ENCODE measurements at regions not wholly inside any gene's neighbourhood (a gene's known extent, or its start where the extent isn't known, plus 50 kb on each side); places are given as distances from the start of the nearest gene placed in this dataset.
"Not testable (repeated sequence)": the region's sequence is repeated elsewhere in the genome, so short reads cannot be mapped to it uniquely, and the experiment has no call there.

DNA sequence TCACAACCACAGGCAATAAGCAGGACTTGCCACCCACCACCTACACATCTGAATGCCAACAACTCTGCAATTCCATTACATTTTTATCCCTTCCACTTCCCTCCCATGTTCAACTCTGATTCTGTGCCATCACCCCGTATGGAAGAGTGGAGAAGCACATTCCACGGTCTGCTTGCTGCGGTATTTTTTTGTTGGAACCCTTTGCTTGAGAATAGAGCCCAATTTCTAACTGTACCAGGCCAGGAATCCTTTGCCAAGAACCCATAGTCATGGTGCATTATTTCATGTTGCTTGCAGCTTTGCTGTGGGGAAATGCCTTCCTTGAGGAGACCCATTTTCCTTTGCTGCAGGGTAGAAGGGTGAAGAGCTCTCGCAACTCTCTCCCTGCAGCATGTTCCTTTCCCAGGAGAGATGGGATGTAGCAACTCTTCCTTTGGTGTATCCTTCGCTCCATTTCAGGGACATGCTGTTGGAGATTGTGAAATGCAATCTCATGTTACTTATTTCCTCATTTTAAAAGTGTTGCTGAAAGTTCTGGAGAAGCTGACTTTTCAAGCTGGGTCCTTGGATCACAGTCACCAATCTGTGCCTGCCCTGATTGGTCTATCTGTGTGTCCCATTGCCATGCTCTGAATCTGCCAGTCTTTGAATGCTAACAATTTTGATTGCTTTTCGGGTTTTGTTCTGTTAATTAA lies 69.8 kb upstream of the STARD13 start:
- Mint-ChIP-seq H3K4me3 (no peak overlapping the region), H3K36me3 (ENCODE audit: low read depth) (no peaks in the 10 kb centered on the region), H3K9me3 (ENCODE audit: low read depth) (peaks cover 2% of the 10 kb centered on the region), H3K27ac (no peak overlapping the region), H3K4me1 (peaks cover 2% of the 10 kb centered on the region), H3K27me3 (peaks cover 39% of the 10 kb centered on the region)
- ATAC-seq, result no peak
- POLR2A ChIA-PET, result interaction anchor here (0.6 kb wide), 1 partner anchor 42 kb away, joined by 4 read pairs; no protein-coding TSS in a partner anchor
- CTCF ChIA-PET, result interaction anchor here (0.8 to 1.3 kb wide), 2 partner anchors 13 to 19 kb away, joined by 3 read pairs; no protein-coding TSS in a partner anchor
- intact Hi-C loops (cut with DNase I, micrococcal nuclease), result no loop called here
- DNase-seq, result no peak

DNA sequence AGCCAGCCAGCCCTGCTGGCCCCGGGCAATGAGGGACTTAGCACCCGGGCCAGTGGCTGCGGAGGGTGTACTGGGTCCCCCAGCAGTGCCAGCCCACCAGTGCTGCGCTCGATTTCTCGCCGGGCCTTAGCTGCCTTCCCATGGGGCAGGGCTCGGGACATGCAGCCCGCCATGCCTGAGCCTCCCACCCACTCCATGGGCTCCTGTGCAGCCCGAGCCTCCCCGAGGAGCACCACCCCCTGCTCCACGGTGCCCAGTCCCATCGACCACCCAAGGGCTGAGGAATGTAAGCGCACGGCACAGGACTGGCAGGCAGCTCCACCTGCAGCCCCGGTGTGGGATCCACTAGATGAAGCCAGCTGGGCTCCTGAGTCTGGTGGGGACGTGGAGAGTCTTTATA lies 72.5 kb upstream of the STARD13 start:
- H3K27ac Mint-ChIP-seq; H3K4me1 Mint-ChIP-seq; CTCF ChIA-PET; intact Hi-C loops (cut with DNase I, micrococcal nuclease); DNase-seq; POLR2A ChIA-PET; ATAC-seq; H3K9me3 Mint-ChIP-seq (ENCODE audit: low read depth); H3K4me3 Mint-ChIP-seq; H3K36me3 Mint-ChIP-seq (ENCODE audit: low read depth): not testable (repeated sequence)
- peaks cover 32% of the 10 kb centered on the region for H3K27me3 Mint-ChIP-seq

GRCh38 chr13:33362986-33363727 lies 77.6 kb upstream of the STARD13 start:
- POLR2A ChIA-PET, result no interaction called here
- CTCF ChIA-PET, result no interaction called here
- H3K36me3 Mint-ChIP-seq (ENCODE audit: low read depth), result no peaks in the 10 kb centered on the region
- H3K9me3 Mint-ChIP-seq (ENCODE audit: low read depth), result peaks cover 2% of the 10 kb centered on the region
- H3K4me1 Mint-ChIP-seq, result peaks cover 6% of the 10 kb centered on the region
- no peak overlapping the region for H3K27ac Mint-ChIP-seq
- H3K4me3 Mint-ChIP-seq, result no peak overlapping the region
- H3K27me3 Mint-ChIP-seq, result peaks cover 15% of the 10 kb centered on the region
- intact Hi-C loops (cut with DNase I, micrococcal nuclease), result loop anchor here in 1 of 2 experiments (10.0 kb wide), 1 partner anchor 362 kb away; no protein-coding TSS in a partner anchor
- ATAC-seq (no peak), DNase-seq (no peak)

DNA sequence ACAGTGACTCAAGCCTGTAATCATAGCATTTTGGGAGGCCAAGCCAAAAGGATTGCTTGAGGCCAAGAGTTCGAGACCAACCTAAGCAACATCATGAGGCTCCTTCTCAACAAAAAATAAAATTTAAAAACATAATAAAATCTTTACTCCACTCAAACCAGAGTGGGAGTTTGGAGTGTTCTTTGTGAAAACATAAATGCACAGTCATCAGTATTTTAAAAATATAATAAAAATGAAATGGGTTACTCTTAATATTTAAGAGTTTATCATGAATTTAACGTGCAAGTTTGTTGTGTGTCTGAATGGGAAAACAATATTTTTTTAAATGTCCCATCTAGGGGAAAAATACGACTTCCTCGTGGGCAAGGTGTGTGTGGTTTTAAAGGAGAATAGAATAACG lies 78.6 kb upstream of the STARD13 start:
- DNase-seq, result no peak
- no peak overlapping the region for H3K4me3 Mint-ChIP-seq
- peaks cover 11% of the 10 kb centered on the region for H3K27me3 Mint-ChIP-seq
- intact Hi-C loops (cut with DNase I, micrococcal nuclease), result loop anchor here in 1 of 2 experiments (10.0 kb wide), 1 partner anchor 361 kb away; no protein-coding TSS in a partner anchor
- ATAC-seq, result no peak
- H3K27ac Mint-ChIP-seq, result no peak overlapping the region
- H3K36me3 Mint-ChIP-seq (ENCODE audit: low read depth), result no peaks in the 10 kb centered on the region
- peaks cover 6% of the 10 kb centered on the region for H3K4me1 Mint-ChIP-seq
- H3K9me3 Mint-ChIP-seq (ENCODE audit: low read depth), result no peaks in the 10 kb centered on the region
- ChIA-PET CTCF (no interaction called here), POLR2A (no interaction called here)

GRCh38 chr13:33366469-33367062 lies 81.0 kb upstream of the STARD13 start:
- Mint-ChIP-seq H3K4me1 (peaks cover 6% of the 10 kb centered on the region), H3K27me3 (peaks cover 12% of the 10 kb centered on the region), H3K27ac (no peak overlapping the region), H3K4me3 (no peak overlapping the region), H3K9me3 (ENCODE audit: low read depth) (no peaks in the 10 kb centered on the region), H3K36me3 (ENCODE audit: low read depth) (no peaks in the 10 kb centered on the region)
- POLR2A ChIA-PET, result no interaction called here
- DNase-seq (no peak), ATAC-seq (no peak)
- intact Hi-C loops (cut with DNase I, micrococcal nuclease), result loop anchor here in 1 of 2 experiments (10.0 kb wide), 1 partner anchor 358 kb away; no protein-coding TSS in a partner anchor
- CTCF ChIA-PET, result no interaction called here

DNA sequence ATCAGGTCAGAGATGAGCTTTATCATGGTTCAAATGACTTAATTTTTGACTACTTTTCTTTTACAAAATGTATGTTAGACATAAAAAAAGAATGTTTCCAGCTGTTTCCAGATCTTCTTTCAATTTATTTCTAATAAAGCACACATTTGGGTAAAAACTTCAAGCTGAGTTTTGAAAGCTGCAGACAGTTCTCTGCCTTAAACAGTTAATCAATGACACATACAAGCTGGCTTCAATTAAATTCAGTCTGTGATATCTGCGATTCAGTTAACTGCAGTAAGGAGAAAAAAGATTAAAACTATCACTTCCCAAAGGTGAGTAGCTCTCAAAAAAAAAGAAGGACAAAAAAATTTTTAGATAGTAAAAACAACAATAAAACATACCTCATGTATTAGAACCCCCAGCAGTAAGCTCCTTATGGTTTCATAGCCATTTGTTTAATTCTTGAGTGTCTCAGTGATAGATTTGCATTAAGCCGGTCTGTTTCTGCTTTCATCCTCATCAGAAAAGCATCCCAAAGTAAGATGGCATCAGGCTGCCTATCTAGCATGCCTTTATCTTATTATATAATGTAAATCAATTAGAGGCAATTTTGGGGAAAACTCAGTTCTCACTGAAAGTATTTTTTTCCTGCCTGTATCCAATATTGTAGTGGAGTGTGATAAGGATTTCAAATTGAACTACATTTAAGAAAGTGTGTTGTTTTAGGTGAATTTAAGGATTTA lies 81.8 kb upstream of the STARD13 start:
- intact Hi-C loops (cut with DNase I, micrococcal nuclease), result loop anchor here in 1 of 2 experiments (10.0 kb wide), 1 partner anchor 357 kb away; no protein-coding TSS in a partner anchor
- no peak for DNase-seq
- Mint-ChIP-seq H3K4me3 (no peak overlapping the region), H3K27ac (no peak overlapping the region), H3K27me3 (peaks cover 10% of the 10 kb centered on the region), H3K36me3 (ENCODE audit: low read depth) (no peaks in the 10 kb centered on the region), H3K9me3 (ENCODE audit: low read depth) (no peaks in the 10 kb centered on the region), H3K4me1 (peaks cover 6% of the 10 kb centered on the region)
- ChIA-PET CTCF (no interaction called here), POLR2A (interaction anchor here (0.6 kb wide), 1 partner anchor 452 kb away, joined by 4 read pairs; no protein-coding TSS in a partner anchor)
- no peak for ATAC-seq

GRCh38 chr13:33367926-33368325 lies 82.4 kb upstream of the STARD13 start:
- no peaks in the 10 kb centered on the region for H3K36me3 Mint-ChIP-seq (ENCODE audit: low read depth)
- H3K27ac Mint-ChIP-seq, result no peak overlapping the region
- H3K4me3 Mint-ChIP-seq, result no peak overlapping the region
- DNase-seq (no peak), ATAC-seq (no peak)
- POLR2A ChIA-PET, result interaction anchor here (0.6 kb wide), 1 partner anchor 452 kb away, joined by 4 read pairs; no protein-coding TSS in a partner anchor
- peaks cover 7% of the 10 kb centered on the region for H3K27me3 Mint-ChIP-seq
- intact Hi-C loops (cut with DNase I, micrococcal nuclease), result loop anchor here in 1 of 2 experiments (10.0 kb wide), 1 partner anchor 357 kb away; no protein-coding TSS in a partner anchor
- CTCF ChIA-PET, result no interaction called here
- peaks cover 6% of the 10 kb centered on the region for H3K4me1 Mint-ChIP-seq
- H3K9me3 Mint-ChIP-seq (ENCODE audit: low read depth), result no peaks in the 10 kb centered on the region

- Mint-ChIP-seq H3K9me3 (ENCODE audit: low read depth) (no peaks in the 10 kb centered on the region), H3K4me3 (no peak overlapping the region), H3K4me1 (peaks cover 6% of the 10 kb centered on the region), H3K27me3 (peaks cover 2% of the 10 kb centered on the region), H3K27ac (no peak overlapping the region), H3K36me3 (ENCODE audit: low read depth) (no peaks in the 10 kb centered on the region)
- POLR2A ChIA-PET, result no interaction called here
- CTCF ChIA-PET, result interaction anchor here (0.6 to 0.7 kb wide), 2 partner anchors 996 to 1461 kb away, joined by 3 to 4 read pairs; no protein-coding TSS in a partner anchor
- ATAC-seq (no peak), DNase-seq (no peak)
- intact Hi-C loops (cut with DNase I, micrococcal nuclease), result loop anchor here in 1 of 2 experiments (10.0 kb wide), 1 partner anchor 356 kb away; no protein-coding TSS in a partner anchor
Observed at GRCh38 chr13:33369073-33369472, 83.5 kb upstream of the STARD13 start.

- ATAC-seq (no peak), DNase-seq (no peak)
- peaks cover 4% of the 10 kb centered on the region for H3K27me3 Mint-ChIP-seq
- H3K27ac Mint-ChIP-seq, result no peak overlapping the region
- H3K4me3 Mint-ChIP-seq, result no peak overlapping the region
- ChIA-PET POLR2A (no interaction called here), CTCF (interaction anchor here (0.6 kb wide), 1 partner anchor 21 kb away, joined by 3 read pairs; no protein-coding TSS in a partner anchor)
- no peaks in the 10 kb centered on the region for H3K9me3 Mint-ChIP-seq (ENCODE audit: low read depth)
- intact Hi-C loops (cut with DNase I, micrococcal nuclease), result no loop called here
- H3K4me1 Mint-ChIP-seq, result peaks cover 6% of the 10 kb centered on the region
- H3K36me3 Mint-ChIP-seq (ENCODE audit: low read depth), result no peaks in the 10 kb centered on the region
Observed at GRCh38 chr13:33372251-33372919, 86.8 kb upstream of the STARD13 start.

DNA sequence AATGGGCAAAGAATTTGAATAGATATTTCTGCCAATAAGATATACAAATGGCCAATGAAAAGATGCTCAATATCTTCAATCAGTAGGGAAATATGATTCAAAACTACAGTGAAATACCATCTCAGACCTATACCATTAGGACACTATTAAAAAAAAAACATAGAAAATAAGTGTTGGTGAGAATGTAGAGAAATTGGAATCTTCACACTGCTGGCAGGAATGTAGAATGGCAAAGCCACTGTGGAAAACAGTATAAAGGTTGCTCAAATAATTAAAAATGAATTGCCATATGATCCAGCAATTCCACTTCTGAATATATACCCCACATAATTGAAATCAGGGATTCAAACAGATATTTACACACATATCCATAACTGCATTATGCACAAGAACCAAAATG lies 88.1 kb upstream of the STARD13 start:
- H3K36me3 Mint-ChIP-seq (ENCODE audit: low read depth), result no peaks in the 10 kb centered on the region
- ATAC-seq (no peak), DNase-seq (no peak)
- CTCF ChIA-PET, result no interaction called here
- intact Hi-C loops (cut with DNase I, micrococcal nuclease), result no loop called here
- H3K4me3 Mint-ChIP-seq, result no peak overlapping the region
- no peak overlapping the region for H3K27ac Mint-ChIP-seq
- POLR2A ChIA-PET, result no interaction called here
- H3K4me1 Mint-ChIP-seq, result no peaks in the 10 kb centered on the region
- H3K27me3 Mint-ChIP-seq, result peaks cover 6% of the 10 kb centered on the region
- no peaks in the 10 kb centered on the region for H3K9me3 Mint-ChIP-seq (ENCODE audit: low read depth)

DNA sequence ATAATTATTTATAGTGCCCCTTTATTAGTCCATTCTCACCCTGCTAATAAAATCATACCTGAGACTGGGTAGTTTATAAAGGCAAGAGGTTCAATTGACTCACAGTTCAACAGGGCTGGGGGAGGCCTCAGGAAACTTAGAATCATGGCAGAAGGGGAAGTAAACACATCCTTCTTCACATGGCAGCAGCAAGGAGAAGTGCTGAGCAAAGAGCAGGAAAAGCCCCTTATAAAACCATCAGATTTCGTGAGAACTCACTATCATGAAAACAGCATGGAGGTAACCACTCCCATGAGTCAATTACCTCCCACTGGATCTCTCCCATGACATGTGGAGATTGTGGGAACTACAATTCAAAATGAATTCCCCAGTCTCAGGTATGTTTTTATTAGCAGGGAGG lies 89.9 kb upstream of the STARD13 start:
- Mint-ChIP-seq H3K27ac (no peak overlapping the region), H3K4me3 (no peak overlapping the region), H3K9me3 (ENCODE audit: low read depth) (no peaks in the 10 kb centered on the region), H3K27me3 (peaks cover 6% of the 10 kb centered on the region), H3K36me3 (ENCODE audit: low read depth) (no peaks in the 10 kb centered on the region), H3K4me1 (no peaks in the 10 kb centered on the region)
- DNase-seq, result no peak
- intact Hi-C loops (cut with DNase I, micrococcal nuclease), result no loop called here
- ChIA-PET CTCF (no interaction called here), POLR2A (no interaction called here)
- no peak for ATAC-seq
